Adrenal gland (tissue), 9 donors: ENCODE measurements at regions not wholly inside any gene's neighbourhood (a gene's known extent, or its start where the extent isn't known, plus 50 kb on each side); places are given as distances from the start of the nearest gene placed in this dataset.

Experiments
- DNase-seq, 7 donors: peaks; one replicate each; pipeline ENCODE4 v3.0.0-alpha.2; 2019 to 2020
- H3K27ac ChIP-seq, 5 donors: fragments of 200-600 bp; sonication (generic) in 4 of 5; 1 replicate in 3 of 5; 2 replicates in 2 of 5; pipeline versions ENCODE4 v1.5.1 to v1.8.0; 2016 to 2020; ENCODE audit warnings: mild to moderate bottlenecking in 1 of 5
- H3K27me3 ChIP-seq: fragments of 200-600 bp; 2 replicates; pipeline ENCODE4 v1.8.0; 2021
- H3K36me3 ChIP-seq, 2 donors: fragments of 200-600 bp; replicated peaks in 1 of 2; 1 replicate in 1 of 2; 2 replicates in 1 of 2; pipeline versions ENCODE4 v1.5.1 to v1.8.0; 2018 to 2022
- H3K4me1 ChIP-seq, 2 donors: fragments of 200-600 bp; replicated peaks in 1 of 2; 1 replicate in 1 of 2; 2 replicates in 1 of 2; pipeline versions ENCODE4 v1.5.1 to v1.8.0; 2018 to 2021
- H3K4me3 ChIP-seq, 4 donors: fragments of 200-600 bp; sonication (generic) in 3 of 4; one replicate each; pipeline ENCODE4 v1.5.1; 2016 to 2018
- H3K9me3 ChIP-seq, 3 donors: fragments of 200-600 bp; sonication (generic) in 1 of 3; replicated peaks in 1 of 3; 1 replicate in 2 of 3; 2 replicates in 1 of 3; pipeline versions ENCODE4 v1.5.1 to v1.8.0; 2016 to 2021
- CTCF ChIP-seq, 6 experiments: fragments of 450-650 bp in 4 of 6; fragments of 200-600 bp in 2 of 6; sonication (generic) in 1 of 6; IDR thresholded peaks; 1 replicate in 5 of 6; 2 replicates in 1 of 6; pipeline versions ENCODE4 v1.5.1 to v1.8.0; 2016 to 2021; ENCODE audit warnings: antibody characterized with exemption in 6 of 6, mild to moderate bottlenecking in 2 of 6, moderate library complexity in 1 of 6
- POLR2A ChIP-seq, 2 donors: fragments of 450-650 bp; IDR thresholded peaks; one replicate each; pipeline ENCODE4 v1.6.1; 2017; ENCODE audit warnings: antibody characterized with exemption in 2 of 2, mild to moderate bottlenecking in 2 of 2, moderate library complexity in 1 of 2
- WGBS, 4 donors: extraction: QIAGEN DNeasy Blood & Tissue Kit in 2 of 4; methylation state at CpG; one replicate each; pipeline versions ENCODE4 v1.1.5 to v1.1.7; 2013 to 2017; 5-methylcytosine and 5-hydroxymethylcytosine counted together
- intact Hi-C, 2 donors: fragments of 100-400 bp; cut with DNase I; formaldehyde crosslinking; loops; one replicate each; pipeline versions ENCODE4 v1.14.1 to v1.15.0; 2022 to 2023
- donor health status: healthy with polysubstance abuse.
- donor health status: Bipolar disorder and iron deficiency.
- donor health status: DM: yes; HTN: yes; CAD: no.
- donor health status: DM: no; HTN: no; CAD: no.
- donor health status: DM: no; HTN: no; CAD: no.

- Histone ChIP-seq H3K36me3 (no peaks in the 10 kb centered on the region), H3K27me3 (no peaks in the 10 kb centered on the region), H3K4me1 (no peaks in the 10 kb centered on the region), H3K4me3 (no peak overlapping the region), H3K9me3 (no peaks in the 10 kb centered on the region), H3K27ac (no peak overlapping the region)
- intact Hi-C loops, result no loop called here
- 89 to 95% (median 92%) methylated on average over 19 to 20 of the region's 20 CpGs for WGBS, 4 donors
- TF ChIP-seq POLR2A (IDR thresholded peaks at IDR 0.05) (no peak), CTCF (IDR thresholded peaks at IDR 0.05) (no peak)
- DNase-seq, result no peak
Observed at GRCh38 chr3:164341086-164341485, 737.2 kb downstream of the SI start.

DNA sequence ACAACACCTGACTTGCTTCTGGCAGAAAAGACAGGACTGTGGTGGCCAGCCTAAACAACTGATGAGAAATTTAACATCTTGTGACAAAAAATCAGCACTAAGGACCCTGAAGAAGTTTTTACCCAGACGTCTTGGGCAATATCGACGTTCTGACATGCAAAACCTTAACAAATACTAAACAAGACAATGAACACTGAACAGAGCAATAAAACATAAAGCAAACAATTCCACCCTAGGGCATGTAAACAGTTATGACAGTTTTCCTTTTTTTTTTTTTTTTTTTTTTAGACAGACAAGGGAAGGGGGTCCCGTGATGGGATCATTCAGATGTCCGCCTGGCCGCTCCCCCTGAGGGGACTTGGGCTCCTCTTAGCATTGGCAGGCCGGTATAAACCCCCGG lies 738.0 kb downstream of the SI start:
- 87 to 95% (median 87%) methylated on average over 8 of the region's 8 CpGs for WGBS, 4 donors
- intact Hi-C loops, result no loop called here
- TF ChIP-seq POLR2A (IDR thresholded peaks at IDR 0.05), result no peak
- TF ChIP-seq CTCF (IDR thresholded peaks at IDR 0.05), result no peak
- no peaks in the 10 kb centered on the region for H3K9me3 ChIP-seq
- H3K36me3 ChIP-seq, result no peaks in the 10 kb centered on the region
- no peaks in the 10 kb centered on the region for H3K27me3 ChIP-seq
- no peaks in the 10 kb centered on the region for H3K4me1 ChIP-seq
- H3K27ac ChIP-seq, result no peak overlapping the region
- no peak for DNase-seq
- no peak overlapping the region for H3K4me3 ChIP-seq

DNA sequence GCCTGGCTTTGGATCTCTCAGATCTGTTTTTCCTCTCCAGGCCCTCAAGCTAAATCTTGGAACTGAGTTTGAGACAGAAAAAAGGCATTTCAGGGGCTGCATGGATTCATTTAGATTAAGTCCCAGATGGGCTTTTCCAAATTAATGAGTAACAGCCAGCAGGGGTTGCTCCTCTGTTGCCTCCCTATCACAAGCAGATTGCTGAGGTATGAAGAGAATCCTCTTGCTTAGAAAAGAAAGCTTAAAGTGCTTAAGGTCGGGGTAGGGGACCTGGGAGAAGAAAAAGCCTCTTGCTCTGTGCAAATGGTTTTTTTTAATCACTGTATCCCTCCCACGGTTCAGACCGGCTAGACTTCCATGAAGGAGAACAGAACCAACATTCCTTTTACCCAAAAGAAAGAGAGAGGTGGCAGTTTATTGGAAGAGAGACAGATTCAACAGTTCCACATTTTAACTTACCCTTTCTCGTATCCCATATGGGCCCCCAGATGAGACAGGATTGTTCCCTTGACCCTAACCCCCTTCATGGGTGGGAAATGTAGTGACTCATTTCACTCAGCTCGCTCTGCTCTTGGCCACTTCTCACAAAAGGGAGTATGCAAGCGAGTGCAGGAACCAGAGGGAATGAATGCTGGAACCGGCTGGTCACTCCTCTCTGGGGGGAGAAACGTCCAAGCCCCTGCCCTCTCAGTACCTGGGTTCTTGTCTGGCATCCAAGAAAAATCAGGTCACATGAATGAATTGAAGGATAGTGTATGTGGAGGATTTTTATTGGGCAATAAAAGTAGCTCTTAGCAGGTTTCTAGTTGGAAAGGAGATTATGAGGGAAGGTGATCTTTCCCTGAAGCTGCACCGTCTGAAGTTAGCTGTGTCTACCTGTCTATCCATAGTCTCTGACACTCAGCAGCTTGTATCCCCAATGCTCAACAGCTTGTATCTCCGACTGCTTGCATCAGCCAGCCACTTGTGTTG lies 745.2 kb downstream of the SI start:
- intact Hi-C loops, result no loop called here
- Histone ChIP-seq H3K36me3 (no peaks in the 10 kb centered on the region), H3K27me3 (no peaks in the 10 kb centered on the region), H3K4me3 (no peak overlapping the region), H3K4me1 (no peaks in the 10 kb centered on the region), H3K27ac (no peak overlapping the region), H3K9me3 (no peaks in the 10 kb centered on the region)
- TF ChIP-seq POLR2A (IDR thresholded peaks at IDR 0.05) (no peak), CTCF (IDR thresholded peaks at IDR 0.05) (no peak)
- WGBS, 4 donors, result 29 to 35% (median 32%) methylated on average over 10 of the region's 10 CpGs
- no peak for DNase-seq

DNA sequence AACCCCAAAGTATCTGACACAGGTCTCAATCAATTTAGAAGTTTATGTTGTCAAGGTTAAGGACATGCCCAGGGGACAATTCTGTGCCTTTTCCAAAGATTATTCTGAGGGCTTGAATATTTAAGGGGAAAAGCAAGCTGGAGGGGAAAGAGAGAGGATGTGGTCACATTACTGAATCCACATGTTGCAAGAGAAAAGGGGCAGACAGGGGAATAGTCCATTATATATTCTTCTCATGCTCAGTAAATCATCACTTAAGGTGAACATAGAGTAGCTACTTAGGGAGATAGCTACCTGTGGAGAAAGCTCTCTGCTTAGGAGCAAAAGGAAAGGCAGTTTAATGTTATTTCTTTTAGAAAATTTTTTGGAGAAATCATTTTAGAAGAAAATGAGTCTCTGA lies 751.6 kb downstream of the SI start:
- H3K4me3 ChIP-seq, result no peak overlapping the region
- no peaks in the 10 kb centered on the region for H3K36me3 ChIP-seq
- H3K9me3 ChIP-seq, result no peaks in the 10 kb centered on the region
- no peak for DNase-seq
- no peak overlapping the region for H3K27ac ChIP-seq
- no peaks in the 10 kb centered on the region for H3K4me1 ChIP-seq
- TF ChIP-seq CTCF (IDR thresholded peaks at IDR 0.05), result no peak
- no peak for TF ChIP-seq POLR2A (IDR thresholded peaks at IDR 0.05)
- H3K27me3 ChIP-seq, result no peaks in the 10 kb centered on the region
- intact Hi-C loops, result no loop called here
